ENCODE measurements at regions not wholly inside any gene's neighbourhood (a gene's known extent, or its start where the extent isn't known, plus 50 kb on each side); places are given as distances from the start of the nearest gene placed in this dataset.

DNA sequence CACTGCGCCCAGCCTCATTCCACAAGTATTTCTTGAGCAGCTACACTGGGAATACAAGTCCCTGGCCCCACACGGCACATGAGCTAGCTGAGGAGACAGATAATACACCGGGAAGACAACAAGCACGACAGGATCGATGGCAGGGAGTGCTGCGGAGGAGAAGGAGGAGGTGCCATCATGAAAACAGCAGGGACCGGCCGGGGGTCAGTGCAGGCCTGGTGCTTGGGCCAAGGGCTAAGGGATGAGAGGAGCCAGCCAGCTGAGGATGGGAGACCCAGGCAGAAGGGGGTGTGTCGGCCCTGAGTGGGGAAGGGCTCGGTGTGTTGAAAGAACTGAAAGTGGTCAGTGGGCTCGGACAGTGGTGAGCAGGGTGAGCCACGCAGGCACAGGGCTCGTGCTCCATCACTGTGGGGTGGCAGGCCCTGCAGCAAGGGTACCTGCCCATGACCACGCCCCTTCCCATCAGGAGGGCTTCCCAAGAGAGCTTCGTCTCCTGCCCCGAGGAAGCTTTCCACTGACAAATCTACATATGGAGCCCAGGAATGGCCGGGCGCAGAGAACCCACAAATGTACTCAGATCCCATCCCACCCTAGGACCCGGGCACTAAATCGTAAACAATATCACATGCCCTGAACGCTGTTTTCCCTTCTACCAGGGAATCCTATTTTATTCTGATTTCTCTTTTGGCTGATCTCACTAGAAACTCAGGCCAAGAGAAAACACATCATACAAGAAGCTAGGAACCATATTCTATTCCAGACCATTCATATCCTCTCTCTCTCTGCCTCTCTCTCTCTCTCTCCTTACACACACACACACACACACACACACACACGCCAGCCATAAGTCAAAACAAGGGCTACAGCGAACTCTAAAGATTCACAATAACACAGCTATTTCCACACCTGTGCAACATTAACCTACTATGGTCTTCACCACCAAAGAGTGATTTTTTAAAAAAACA, 50.7 kb upstream of the TNRC6C start:
- no peak for DNase-seq

DNA sequence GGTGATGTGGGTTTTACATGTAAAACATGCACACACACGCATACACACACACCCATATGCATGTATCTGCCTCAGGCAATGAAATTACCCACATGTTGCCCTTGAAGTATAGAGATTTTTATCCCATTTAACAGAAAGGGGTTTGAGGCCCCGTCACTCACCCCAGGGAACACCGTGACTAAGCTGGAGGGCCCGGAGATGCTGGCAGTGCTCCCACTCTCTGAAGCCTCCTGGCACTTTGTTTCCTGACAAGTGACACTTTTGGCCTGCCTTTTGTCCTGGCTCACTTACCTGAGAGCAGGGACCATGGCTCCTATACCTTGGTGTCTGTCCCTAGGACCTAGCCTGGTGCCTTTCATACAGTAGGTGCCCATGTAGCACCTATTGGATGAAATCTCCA, 50.0 kb upstream of the TNRC6C start:
- no peak for DNase-seq
